GM18858 (cell line): ENCODE measurements at regions not wholly inside any gene's neighbourhood (a gene's known extent, or its start where the extent isn't known, plus 50 kb on each side); places are given as distances from the start of the nearest gene placed in this dataset.

Source experiments
- ATAC-seq: cut with Tn5 transposase; IDR thresholded peaks from one replicate; pipeline ENCODE4 v1.9.1; 2021; ENCODE audit not compliant: unreplicated experiment

GRCh38 chr4:96521046-96521536, 681.2 kb downstream of the PDHA2 start:
- no peak for ATAC-seq

GRCh38 chr4:96523611-96524010, 683.7 kb downstream of the PDHA2 start:
- ATAC-seq: no peak

DNA sequence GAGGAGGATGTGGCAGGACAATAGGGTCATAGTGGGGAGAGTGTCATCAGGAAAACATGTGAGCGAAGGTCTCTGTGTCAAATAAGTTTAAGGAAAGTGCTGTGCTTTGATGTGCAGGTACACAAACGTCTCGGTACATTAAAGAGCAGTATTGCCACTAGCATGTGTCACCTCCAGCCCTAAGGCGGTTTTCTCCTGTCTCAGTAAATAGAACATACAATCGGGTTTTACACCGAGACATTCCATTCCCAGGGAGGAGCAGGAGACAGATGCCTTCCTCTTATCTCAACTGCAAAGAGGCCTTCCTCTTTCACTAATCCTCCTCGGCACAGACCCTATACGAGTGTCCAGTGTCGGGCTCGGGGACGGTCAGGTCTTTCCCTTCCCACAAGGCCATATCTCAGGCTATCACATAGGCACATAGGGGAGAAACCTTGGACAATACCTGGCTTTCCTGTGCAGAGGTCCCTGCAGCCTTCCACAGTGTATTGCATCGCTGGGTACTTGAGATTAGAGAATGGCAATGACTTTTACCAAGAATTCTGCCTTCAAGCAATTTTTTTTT, 684.5 kb downstream of the PDHA2 start:
- ATAC-seq: no peak

DNA sequence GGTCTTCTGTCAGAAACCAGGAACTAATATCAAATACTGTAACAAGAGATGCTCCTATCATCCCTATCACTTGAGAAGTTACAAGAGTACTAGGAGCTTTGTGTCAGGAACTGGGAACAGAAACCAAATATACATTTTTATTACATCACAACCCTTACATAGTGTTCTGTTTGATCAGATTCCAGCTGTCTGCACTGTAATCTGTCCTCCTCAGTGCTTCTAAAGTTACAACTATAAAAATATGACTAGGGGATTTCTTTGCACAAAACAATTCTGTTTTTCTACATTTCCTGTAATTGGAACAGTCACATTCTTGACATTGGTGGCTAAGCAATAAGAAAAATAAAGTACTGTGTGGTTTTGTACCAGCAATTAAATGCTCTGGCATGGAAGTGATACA, 686.0 kb downstream of the PDHA2 start:
- no peak for ATAC-seq

DNA sequence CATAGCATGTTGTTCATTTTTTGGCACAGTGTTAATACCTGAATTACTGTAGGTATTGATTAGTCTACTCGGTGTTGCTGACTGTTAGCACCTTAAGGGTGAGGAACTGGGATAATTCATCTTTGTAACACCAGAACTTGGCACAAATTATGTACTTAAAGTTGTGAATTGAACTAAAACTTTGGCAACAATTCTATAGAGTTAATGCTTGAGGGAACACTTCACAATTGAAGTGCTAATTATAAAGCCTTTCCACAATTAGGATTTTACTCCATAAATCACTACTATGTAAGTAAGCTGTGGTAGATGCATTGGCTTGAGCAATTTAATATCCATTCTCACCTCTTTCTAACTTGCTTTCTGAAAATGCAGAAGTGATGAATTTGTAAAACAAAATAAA, 686.7 kb downstream of the PDHA2 start:
- ATAC-seq: no peak

DNA sequence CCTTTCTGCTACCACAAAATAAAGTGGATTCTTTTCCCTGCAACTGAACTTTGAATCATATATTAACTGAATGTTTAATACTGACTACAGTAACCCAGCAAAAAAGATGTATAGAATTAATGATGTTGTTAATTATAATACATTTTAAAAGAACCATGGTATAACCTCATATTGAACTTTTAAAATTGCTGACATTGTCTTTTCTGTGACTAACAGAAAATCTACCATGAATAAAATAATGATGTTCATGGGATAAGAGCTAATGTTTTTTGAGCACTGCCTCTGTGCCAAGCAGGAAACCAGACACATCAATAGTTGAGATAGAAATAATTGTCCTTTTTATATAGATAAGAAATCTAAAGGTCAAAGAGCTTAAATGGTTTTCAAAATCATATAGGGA, 691.9 kb downstream of the PDHA2 start:
- ATAC-seq: no peak

- ATAC-seq: no peak
Measured at GRCh38 chr4:96543346-96543745, 703.5 kb downstream of the PDHA2 start.

DNA sequence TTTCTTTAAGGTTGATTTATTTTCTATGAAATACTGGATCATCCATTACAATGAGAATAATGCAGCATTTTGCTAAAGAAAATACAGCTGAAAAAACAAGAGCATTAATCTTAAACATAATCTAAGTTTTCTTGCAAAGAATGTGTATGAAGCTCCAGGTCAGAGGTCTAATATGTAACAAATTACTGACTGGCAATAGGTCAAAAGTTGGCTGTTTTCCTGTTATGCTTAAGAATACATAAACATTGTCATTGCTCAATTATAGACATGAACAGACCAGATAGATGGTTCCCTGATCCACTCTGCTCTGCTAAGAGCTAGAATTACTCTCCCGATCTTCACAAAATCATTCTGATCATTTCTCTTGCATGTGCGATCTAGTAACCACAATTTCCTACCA, 718.6 kb downstream of the PDHA2 start:
- ATAC-seq: no peak

DNA sequence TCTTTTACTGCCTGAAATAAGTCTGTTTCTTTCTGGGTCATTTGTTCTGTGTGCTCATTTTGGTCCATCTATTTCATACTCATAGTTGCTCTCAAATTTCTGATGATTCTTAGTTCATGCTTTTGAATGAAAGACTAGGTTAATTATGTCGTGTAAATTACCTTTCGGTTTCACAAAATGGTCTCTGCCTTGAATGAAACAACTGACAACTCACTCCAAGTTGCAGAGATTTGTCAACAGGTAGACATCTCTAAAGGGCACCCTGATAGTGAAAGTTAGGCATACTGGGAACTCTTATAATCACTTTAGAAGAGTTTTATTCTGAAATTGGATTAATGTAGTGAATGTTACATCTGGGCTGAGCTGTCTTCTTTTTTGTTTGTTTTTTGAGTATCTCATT, 726.9 kb downstream of the PDHA2 start:
- no peak for ATAC-seq

- ATAC-seq: no peak
Measured at GRCh38 chr4:96585304-96585703, 745.4 kb downstream of the PDHA2 start.

- no peak for ATAC-seq
Measured at GRCh38 chr4:96593422-96593821, 753.5 kb downstream of the PDHA2 start.

- ATAC-seq: no peak
Measured at GRCh38 chr4:96598465-96598864, 758.6 kb downstream of the PDHA2 start.

DNA sequence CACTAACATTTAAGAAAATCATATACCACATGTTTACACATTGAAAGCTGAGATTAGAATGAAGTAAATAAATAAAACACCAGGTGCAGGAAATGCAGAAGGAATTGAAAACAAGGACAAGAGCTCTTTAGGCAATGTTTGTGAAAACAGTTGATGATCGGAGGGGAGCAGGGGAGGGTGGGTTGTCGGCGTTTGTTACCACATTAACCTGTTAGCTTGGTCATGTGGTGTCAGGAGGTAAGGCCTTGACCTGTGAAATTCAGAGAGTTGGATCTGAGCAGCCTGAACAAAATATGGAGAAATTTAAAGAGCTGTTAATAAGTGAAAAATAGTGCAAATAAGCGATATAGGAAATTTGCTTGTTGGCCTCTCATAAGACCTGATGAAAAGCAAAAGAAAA, 759.9 kb downstream of the PDHA2 start:
- no peak for ATAC-seq

GRCh38 chr4:96602661-96603060, 762.8 kb downstream of the PDHA2 start:
- ATAC-seq: no peak

- ATAC-seq: no peak
Measured at GRCh38 chr4:96603641-96604040, 763.7 kb downstream of the PDHA2 start.

DNA sequence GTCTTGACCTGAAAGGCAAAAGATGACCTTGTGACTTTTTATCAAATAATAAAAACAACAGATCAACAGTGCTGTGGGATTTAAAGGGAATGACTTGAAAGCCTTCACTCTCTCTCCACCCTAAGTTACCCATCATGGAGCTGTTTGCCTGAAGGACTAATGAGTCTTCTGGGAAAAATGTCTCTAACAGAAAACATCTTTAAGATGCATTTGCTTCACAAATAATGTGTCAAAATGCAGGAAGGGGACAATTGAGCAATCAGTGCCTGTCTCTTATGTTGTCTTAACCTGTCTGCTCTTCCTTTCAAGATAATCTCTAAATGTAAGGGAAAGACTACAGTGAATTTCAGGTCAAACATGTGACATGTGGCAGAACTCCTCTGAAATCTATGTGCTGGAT, 766.6 kb downstream of the PDHA2 start:
- no peak for ATAC-seq

- ATAC-seq: no peak
Measured at GRCh38 chr4:96626023-96626422, 786.1 kb downstream of the PDHA2 start.

DNA sequence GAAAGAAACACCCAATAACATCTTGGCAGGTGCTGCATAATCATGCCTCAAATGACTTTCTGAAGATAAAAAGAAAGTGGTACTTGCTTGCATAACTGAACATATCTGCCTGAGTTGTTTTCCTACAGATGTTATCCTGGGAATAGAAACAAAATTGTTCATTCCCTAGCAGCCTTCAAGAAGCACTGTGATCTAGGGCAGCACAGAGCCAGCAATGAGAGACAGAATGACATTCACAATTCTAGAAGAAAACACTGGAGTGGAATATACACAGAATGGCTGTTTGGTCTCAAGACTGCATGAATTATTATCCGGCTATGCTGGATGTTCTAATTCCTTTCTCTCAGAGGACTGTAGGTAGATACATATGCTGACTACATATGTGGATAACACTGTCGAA, 790.9 kb downstream of the PDHA2 start:
- no peak for ATAC-seq

- no peak for ATAC-seq
Measured at GRCh38 chr4:96637971-96638412, 798.1 kb downstream of the PDHA2 start.

- ATAC-seq: no peak
Measured at GRCh38 chr4:96639932-96640331, 800.0 kb downstream of the PDHA2 start.

GRCh38 chr4:96642490-96642889, 802.6 kb downstream of the PDHA2 start:
- ATAC-seq: no peak

- ATAC-seq: no peak
Measured at GRCh38 chr4:96646146-96646545, 806.3 kb downstream of the PDHA2 start.

GRCh38 chr4:96649536-96649935, 809.6 kb downstream of the PDHA2 start:
- no peak for ATAC-seq
